Mesenchymal stem cell (in vitro differentiated cells and primary cell): ENCODE measurements at regions not wholly inside any gene's neighbourhood (a gene's known extent, or its start where the extent isn't known, plus 50 kb on each side); places are given as distances from the start of the nearest gene placed in this dataset.

Source experiments
- DNase-seq: peaks from one replicate; pipeline ENCODE4 v3.0.0-alpha.2; 2013
- H2AFZ ChIP-seq: one replicate; pipeline ENCODE4 v1.6.1; 2013; ENCODE audit warnings: low read depth, mild to moderate bottlenecking, control low read depth, inconsistent platforms, low read length, moderate library complexity
- H2AK5ac ChIP-seq: 2 replicates; pipeline ENCODE4 v1.6.1; 2013; ENCODE audit warnings: low read length, moderate library complexity, mild to moderate bottlenecking, inconsistent platforms; ENCODE audit not compliant: severe bottlenecking
- H2BK120ac ChIP-seq: one replicate; pipeline ENCODE4 v1.6.1; 2013; ENCODE audit warnings: low read depth, mild to moderate bottlenecking, inconsistent platforms, low read length, moderate library complexity
- H2BK12ac ChIP-seq, 2 experiments: one replicate each; pipeline ENCODE4 v1.6.1; 2013; ENCODE audit warnings: inconsistent platforms in 2 of 2, low read length in 2 of 2, mild to moderate bottlenecking in 2 of 2, moderate library complexity in 2 of 2, control low read depth in 1 of 2
- H2BK15ac ChIP-seq: one replicate; pipeline ENCODE4 v1.6.1; 2013; ENCODE audit warnings: mild to moderate bottlenecking, low read depth, inconsistent platforms; ENCODE audit not compliant: poor library complexity, severe bottlenecking
- H2BK5ac ChIP-seq: 2 replicates; pipeline ENCODE4 v1.6.1; 2013; ENCODE audit warnings: low read depth, mild to moderate bottlenecking, low read length, control low read depth, inconsistent platforms; ENCODE audit not compliant: poor library complexity, severe bottlenecking
- H3K14ac ChIP-seq, 2 experiments: one replicate each; pipeline ENCODE4 v1.6.1; 2013; ENCODE audit warnings: inconsistent platforms in 2 of 2, low read length in 2 of 2, control low read depth in 1 of 2, mild to moderate bottlenecking in 1 of 2, moderate library complexity in 1 of 2
- H3K18ac ChIP-seq, 2 experiments: one replicate each; pipeline ENCODE4 v1.6.1; 2013; ENCODE audit warnings: inconsistent platforms in 2 of 2, low read length in 2 of 2, control low read depth in 1 of 2, low read depth in 1 of 2, mild to moderate bottlenecking in 1 of 2
- H3K23ac ChIP-seq, 2 experiments: one replicate each; pipeline ENCODE4 v1.6.1; 2013; ENCODE audit warnings: inconsistent platforms in 2 of 2, low read length in 2 of 2, mild to moderate bottlenecking in 2 of 2, moderate library complexity in 2 of 2, control low read depth in 1 of 2
- H3K27ac ChIP-seq: 2 replicates; pipeline ENCODE4 v1.5.1; 2013; ENCODE audit warnings: mild to moderate bottlenecking, moderate library complexity, low read length, control low read depth, inconsistent platforms; ENCODE audit not compliant: poor library complexity, severe bottlenecking
- H3K27me3 ChIP-seq, 2 experiments: 2 replicates each; pipeline versions ENCODE4 v1.6.1 to v1.7.0; 2013; ENCODE audit warnings: low read length in 2 of 2, mild to moderate bottlenecking in 2 of 2, moderate library complexity in 2 of 2, control low read depth in 1 of 2, inconsistent platforms in 1 of 2; ENCODE audit not compliant: control insufficient read depth in 1 of 2, insufficient read depth in 1 of 2
- H3K36me3 ChIP-seq, 2 experiments: 2 replicates each; pipeline versions ENCODE4 v1.6.1 to v1.7.0; 2013; ENCODE audit warnings: low read length in 2 of 2, control low read depth in 1 of 2, inconsistent platforms in 1 of 2, low read depth in 1 of 2, mild to moderate bottlenecking in 1 of 2; ENCODE audit not compliant: insufficient read depth in 2 of 2, control insufficient read depth in 1 of 2
- H3K4ac ChIP-seq, 2 experiments: one replicate each; pipeline ENCODE4 v1.6.1; 2013; ENCODE audit warnings: inconsistent platforms in 2 of 2, low read length in 2 of 2, mild to moderate bottlenecking in 2 of 2, moderate library complexity in 2 of 2, control low read depth in 1 of 2, low read depth in 1 of 2
- H3K4me1 ChIP-seq: 2 replicates; pipeline ENCODE4 v1.6.1; 2013; ENCODE audit warnings: low read depth, low read length, control low read depth; ENCODE audit not compliant: control insufficient read depth, insufficient read depth
- H3K4me2 ChIP-seq: 2 replicates; pipeline ENCODE4 v1.6.1; 2013; ENCODE audit warnings: low read length, mild to moderate bottlenecking, inconsistent platforms; ENCODE audit not compliant: poor library complexity, severe bottlenecking
- H3K4me3 ChIP-seq, 2 experiments: 2 replicates each; pipeline versions ENCODE4 v1.5.1 to v1.7.0; 2013; ENCODE audit warnings: low read length in 2 of 2, mild to moderate bottlenecking in 2 of 2, control low read depth in 1 of 2, low read depth in 1 of 2; ENCODE audit not compliant: insufficient read depth in 1 of 2
- H3K79me1 ChIP-seq: replicated peaks from 2 replicates; pipeline ENCODE4 v1.6.1; 2013; ENCODE audit warnings: mild to moderate bottlenecking, control low read depth, low read length, inconsistent platforms; ENCODE audit not compliant: poor library complexity, severe bottlenecking
- H3K9ac ChIP-seq: 2 replicates; pipeline ENCODE4 v1.7.0; 2013; ENCODE audit warnings: mild to moderate bottlenecking, low read length, moderate library complexity
- H3K9me3 ChIP-seq: 2 replicates; pipeline ENCODE4 v1.7.0; 2013; ENCODE audit warnings: mild to moderate bottlenecking, low read length; ENCODE audit not compliant: control insufficient read depth
- H4K8ac ChIP-seq: one replicate; pipeline ENCODE4 v1.6.1; 2013; ENCODE audit warnings: inconsistent platforms, mild to moderate bottlenecking, low read length, moderate library complexity
- H4K91ac ChIP-seq: one replicate; pipeline ENCODE4 v1.6.1; 2013; ENCODE audit warnings: mild to moderate bottlenecking, low read length, inconsistent platforms
- WGBS: methylation state at CpG from one replicate; pipeline ENCODE4 v1.1.7; 2013; ENCODE audit warnings: mixed read lengths; 5-methylcytosine and 5-hydroxymethylcytosine counted together

DNA sequence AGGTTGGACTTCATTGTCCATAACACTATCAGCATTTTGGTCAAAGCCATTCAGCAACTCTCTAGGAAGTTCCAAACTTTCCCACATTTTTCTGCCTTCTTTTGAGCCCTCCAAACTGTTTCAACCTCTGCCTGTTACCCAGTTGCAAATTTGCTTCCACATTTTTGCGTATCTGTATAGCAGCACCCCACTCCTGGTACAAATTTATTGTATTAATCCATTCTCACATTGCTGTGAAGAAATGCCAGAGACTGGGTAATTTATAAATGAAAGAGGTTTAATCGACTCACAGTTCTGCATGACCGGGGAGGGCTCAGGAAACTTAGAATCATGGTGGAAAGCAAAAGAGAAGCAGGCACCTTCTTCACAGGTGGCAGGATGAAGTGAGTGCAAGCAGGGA lies 198.8 kb downstream of the MTERF1 start:
- no peak overlapping the region for H2BK12ac ChIP-seq
- no peaks in the 10 kb centered on the region for H3K27me3 ChIP-seq
- no peak overlapping the region for H2BK120ac ChIP-seq
- no peak overlapping the region for H4K91ac ChIP-seq
- H3K79me1 ChIP-seq = no peaks in the 10 kb centered on the region
- H4K8ac ChIP-seq = no peak overlapping the region
- no peak overlapping the region for H3K4me3 ChIP-seq
- no peak overlapping the region for H2AFZ ChIP-seq
- H3K23ac ChIP-seq = no peak overlapping the region
- no peak overlapping the region for H2BK15ac ChIP-seq
- H3K9ac ChIP-seq = no peak overlapping the region
- H2AK5ac ChIP-seq = no peak overlapping the region
- H3K4me1 ChIP-seq = no peaks in the 10 kb centered on the region
- H3K36me3 ChIP-seq = no peaks in the 10 kb centered on the region
- H3K27ac ChIP-seq = no peak overlapping the region
- H3K9me3 ChIP-seq = peaks cover 38% of the 10 kb centered on the region
- DNase-seq = no peak
- H2BK5ac ChIP-seq = no peak overlapping the region
- no peak overlapping the region for H3K4ac ChIP-seq
- no peak overlapping the region for H3K14ac ChIP-seq
- no peak overlapping the region for H3K18ac ChIP-seq
- WGBS = 43% methylated on average over 2 of the region's 3 CpGs
- H3K4me2 ChIP-seq = no peak overlapping the region

DNA sequence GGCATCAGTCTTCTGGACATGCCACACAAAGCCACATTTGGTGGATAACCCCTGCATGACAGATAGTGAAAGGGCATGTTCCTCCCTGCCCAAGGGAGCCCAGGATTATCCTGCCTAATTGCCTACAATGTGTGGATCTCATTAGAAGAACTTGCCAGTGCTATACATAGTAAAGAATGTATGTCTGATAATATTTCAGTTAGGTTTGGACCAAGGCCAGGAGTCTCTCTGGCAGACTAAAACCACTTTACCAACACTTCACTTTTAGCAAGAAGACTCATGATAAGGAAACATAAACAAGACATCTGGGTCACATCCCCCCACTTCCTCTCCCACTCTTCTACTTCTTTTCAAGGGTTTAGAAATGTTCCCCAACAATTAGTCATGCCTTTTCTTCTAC lies 196.7 kb downstream of the MTERF1 start:
- no peak overlapping the region for H3K4me2 ChIP-seq
- H2BK15ac ChIP-seq = no peak overlapping the region
- no peak overlapping the region for H3K23ac ChIP-seq
- no peaks in the 10 kb centered on the region for H3K36me3 ChIP-seq
- H2BK12ac ChIP-seq = no peak overlapping the region
- H4K91ac ChIP-seq = no peak overlapping the region
- H3K14ac ChIP-seq = no peak overlapping the region
- H3K27me3 ChIP-seq = no peaks in the 10 kb centered on the region
- H3K4ac ChIP-seq = no peak overlapping the region
- no peaks in the 10 kb centered on the region for H3K4me1 ChIP-seq
- no peak overlapping the region for H2AK5ac ChIP-seq
- no peak overlapping the region for H3K4me3 ChIP-seq
- DNase-seq = peak; percentile 43
- no peaks in the 10 kb centered on the region for H3K79me1 ChIP-seq
- no peak overlapping the region for H3K18ac ChIP-seq
- peaks cover 37% of the 10 kb centered on the region for H3K9me3 ChIP-seq
- no peak overlapping the region for H2AFZ ChIP-seq
- H4K8ac ChIP-seq = no peak overlapping the region
- H3K27ac ChIP-seq = no peak overlapping the region
- H2BK120ac ChIP-seq = no peak overlapping the region
- H3K9ac ChIP-seq = no peak overlapping the region
- no peak overlapping the region for H2BK5ac ChIP-seq

DNA sequence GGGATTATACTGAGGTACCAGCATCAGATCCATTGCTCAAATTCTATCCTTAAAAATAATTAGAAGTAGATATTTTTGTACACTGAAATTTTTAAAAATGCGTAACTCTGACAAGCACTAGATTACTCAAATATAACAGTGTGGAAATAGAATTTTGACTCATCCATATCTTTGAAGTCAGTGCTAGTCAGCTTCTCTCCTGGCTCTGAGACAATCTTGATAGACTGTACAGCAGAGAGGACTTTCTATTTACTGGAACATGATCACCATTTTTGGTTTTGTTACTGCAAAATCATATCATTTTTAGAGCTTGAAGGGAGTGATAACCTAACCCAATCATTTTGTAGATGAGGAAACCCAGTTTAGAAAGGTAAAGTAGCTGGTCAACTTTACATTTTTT lies 195.0 kb downstream of the MTERF1 start:
- no peak overlapping the region for H3K27ac ChIP-seq
- H3K14ac ChIP-seq = no peak overlapping the region
- H2AK5ac ChIP-seq = no peak overlapping the region
- H3K4me2 ChIP-seq = no peak overlapping the region
- H3K36me3 ChIP-seq = no peaks in the 10 kb centered on the region
- H3K79me1 ChIP-seq = no peaks in the 10 kb centered on the region
- H2BK120ac ChIP-seq = no peak overlapping the region
- no peaks in the 10 kb centered on the region for H3K4me1 ChIP-seq
- no peak overlapping the region for H2BK12ac ChIP-seq
- no peak overlapping the region for H4K91ac ChIP-seq
- no peak for DNase-seq
- no peak overlapping the region for H2BK15ac ChIP-seq
- H3K9ac ChIP-seq = peak overlapping the region; percentile 38
- H3K23ac ChIP-seq = no peak overlapping the region
- H3K27me3 ChIP-seq = no peaks in the 10 kb centered on the region
- H3K18ac ChIP-seq = no peak overlapping the region
- H2AFZ ChIP-seq = no peak overlapping the region
- no peak overlapping the region for H3K4ac ChIP-seq
- H3K4me3 ChIP-seq = no peak overlapping the region
- H4K8ac ChIP-seq = no peak overlapping the region
- WGBS = no CpG with 5 or more reads among the region's 1 CpG
- no peak overlapping the region for H2BK5ac ChIP-seq
- H3K9me3 ChIP-seq = peaks cover 23% of the 10 kb centered on the region

DNA sequence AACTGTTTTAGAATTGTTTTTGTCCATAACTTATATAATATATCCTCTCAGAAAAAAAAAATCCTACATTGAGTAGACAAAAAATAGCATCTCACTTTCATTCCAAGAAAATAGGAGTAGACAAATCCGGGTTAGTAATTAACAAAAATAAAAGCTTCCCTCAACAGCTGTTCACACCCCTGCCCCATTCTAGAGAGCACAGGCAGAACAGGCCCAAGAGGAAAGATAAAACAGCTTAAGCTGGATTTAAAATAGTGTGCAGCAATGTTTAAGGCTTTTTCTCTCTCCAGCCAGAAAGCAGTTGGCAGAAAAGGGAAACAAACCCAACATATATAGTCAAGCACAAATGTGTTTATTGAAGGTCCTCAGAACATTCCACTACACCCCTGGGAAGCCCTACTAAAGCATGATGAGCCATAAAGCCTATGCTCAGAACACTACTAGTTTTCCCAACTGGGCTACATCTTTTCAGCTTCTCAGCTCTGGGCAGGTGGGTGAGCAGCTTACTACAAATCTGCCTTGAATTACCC lies 189.9 kb downstream of the MTERF1 start:
- Histone ChIP-seq H2BK120ac (no peak overlapping the region), H2BK15ac (no peak overlapping the region), H3K18ac (no peak overlapping the region), H2AK5ac (no peak overlapping the region), H4K91ac (no peak overlapping the region), H3K4me2 (no peak overlapping the region), H3K36me3 (no peaks in the 10 kb centered on the region), H3K4me3 (no peak overlapping the region), H2AFZ (no peak overlapping the region), H3K9me3 (no peaks in the 10 kb centered on the region), H3K23ac (no peak overlapping the region), H3K4me1 (no peaks in the 10 kb centered on the region), H2BK12ac (no peak overlapping the region), H3K27ac (no peak overlapping the region), H3K79me1 (no peaks in the 10 kb centered on the region), H4K8ac (no peak overlapping the region), H3K4ac (no peak overlapping the region), H3K9ac (no peak overlapping the region), H3K27me3 (no peaks in the 10 kb centered on the region), H3K14ac (no peak overlapping the region), H2BK5ac (no peak overlapping the region)
- 88% methylated on average over 1 of the region's 1 CpG for WGBS
- no peak for DNase-seq
